ENCODE measurements at regions not wholly inside any gene's neighbourhood (a gene's known extent, or its start where the extent isn't known, plus 50 kb on each side); places are given as distances from the start of the nearest gene placed in this dataset.

DNA sequence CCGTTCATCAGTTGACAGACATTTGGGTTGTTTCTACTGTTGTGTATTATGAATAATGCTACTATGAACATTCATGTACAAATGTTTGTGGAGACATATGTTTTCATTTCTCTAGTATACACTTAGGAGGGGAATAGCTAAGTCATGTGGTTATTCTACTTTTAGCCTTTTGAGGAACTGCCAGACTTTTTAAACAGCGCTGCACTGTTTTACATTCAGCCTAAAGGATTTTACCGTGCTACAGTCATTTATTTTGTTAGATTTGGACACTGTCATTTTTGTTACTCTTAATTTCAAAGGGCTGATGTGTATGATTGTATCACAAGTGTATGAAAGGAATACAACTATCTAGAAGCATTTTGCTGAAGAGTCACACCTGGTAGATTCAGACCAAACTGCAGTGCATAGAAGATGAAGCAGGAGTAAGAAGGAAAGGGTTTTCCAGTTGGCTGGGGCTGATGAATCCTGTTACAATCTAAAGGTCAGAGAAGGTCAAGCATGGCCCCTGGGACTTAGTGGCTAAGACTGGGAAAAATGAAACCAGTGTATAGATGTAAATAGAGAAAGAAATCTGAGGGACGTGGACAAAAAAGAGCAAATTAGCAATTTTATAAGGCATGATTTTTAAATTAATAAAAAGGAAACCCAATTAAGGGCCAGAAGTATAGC lies 509.7 kb downstream of the PSAT1 start:
- H3K4me3 Mint-ChIP-seq, result no peak overlapping the region
- H3K4me1 Mint-ChIP-seq, result no peaks in the 10 kb centered on the region
- H3K27me3 Mint-ChIP-seq, result peaks cover 1% of the 10 kb centered on the region
- H3K36me3 Mint-ChIP-seq, result peaks cover 1% of the 10 kb centered on the region
- no peak overlapping the region for H3K27ac Mint-ChIP-seq
- H3K9me3 Mint-ChIP-seq, result no peaks in the 10 kb centered on the region

DNA sequence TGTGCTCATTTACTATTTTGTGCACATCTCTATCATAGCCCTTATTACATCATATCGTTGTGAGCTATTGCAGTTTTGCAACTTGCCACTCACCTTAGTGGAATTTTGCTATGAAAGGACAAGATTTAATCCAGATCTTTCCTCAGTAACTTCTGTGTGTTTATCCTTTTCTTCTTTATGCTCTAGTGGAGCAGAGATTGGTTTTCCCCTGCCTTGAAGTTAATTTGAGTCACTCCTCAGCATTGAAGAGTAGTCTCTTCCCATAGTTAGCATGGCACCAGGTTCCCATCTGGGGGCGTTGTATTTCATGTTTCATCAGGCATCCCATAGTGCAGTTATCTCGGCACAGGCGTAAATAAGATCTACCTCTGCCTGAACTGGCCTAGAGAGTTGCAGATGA lies 510.4 kb downstream of the PSAT1 start:
- Mint-ChIP-seq H3K4me1 (no peaks in the 10 kb centered on the region), H3K27me3 (peaks cover 1% of the 10 kb centered on the region), H3K36me3 (peaks cover 1% of the 10 kb centered on the region), H3K27ac (no peak overlapping the region), H3K9me3 (no peaks in the 10 kb centered on the region), H3K4me3 (no peak overlapping the region)

DNA sequence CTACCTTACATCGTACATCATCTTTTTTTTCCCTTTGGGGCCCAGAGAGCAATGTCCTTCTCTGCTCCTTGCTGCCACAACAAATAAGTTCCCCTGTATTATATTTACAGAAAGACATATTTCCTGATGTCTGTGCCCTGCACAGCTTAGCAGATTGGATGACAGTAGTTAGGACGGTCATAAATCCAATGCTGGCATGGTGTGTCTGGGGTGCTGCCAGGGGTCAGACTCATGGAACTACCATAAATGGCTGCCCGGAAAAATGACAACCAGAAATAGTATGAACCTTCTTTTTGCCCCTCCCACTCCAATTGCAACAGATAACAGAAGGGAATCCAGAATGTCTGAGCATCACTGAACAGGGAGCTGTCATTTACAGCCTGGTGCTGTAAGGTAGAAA lies 511.1 kb downstream of the PSAT1 start:
- peaks cover 1% of the 10 kb centered on the region for H3K36me3 Mint-ChIP-seq
- no peaks in the 10 kb centered on the region for H3K27me3 Mint-ChIP-seq
- H3K4me1 Mint-ChIP-seq, result no peaks in the 10 kb centered on the region
- H3K9me3 Mint-ChIP-seq, result no peaks in the 10 kb centered on the region
- H3K27ac Mint-ChIP-seq, result no peak overlapping the region
- no peak overlapping the region for H3K4me3 Mint-ChIP-seq

DNA sequence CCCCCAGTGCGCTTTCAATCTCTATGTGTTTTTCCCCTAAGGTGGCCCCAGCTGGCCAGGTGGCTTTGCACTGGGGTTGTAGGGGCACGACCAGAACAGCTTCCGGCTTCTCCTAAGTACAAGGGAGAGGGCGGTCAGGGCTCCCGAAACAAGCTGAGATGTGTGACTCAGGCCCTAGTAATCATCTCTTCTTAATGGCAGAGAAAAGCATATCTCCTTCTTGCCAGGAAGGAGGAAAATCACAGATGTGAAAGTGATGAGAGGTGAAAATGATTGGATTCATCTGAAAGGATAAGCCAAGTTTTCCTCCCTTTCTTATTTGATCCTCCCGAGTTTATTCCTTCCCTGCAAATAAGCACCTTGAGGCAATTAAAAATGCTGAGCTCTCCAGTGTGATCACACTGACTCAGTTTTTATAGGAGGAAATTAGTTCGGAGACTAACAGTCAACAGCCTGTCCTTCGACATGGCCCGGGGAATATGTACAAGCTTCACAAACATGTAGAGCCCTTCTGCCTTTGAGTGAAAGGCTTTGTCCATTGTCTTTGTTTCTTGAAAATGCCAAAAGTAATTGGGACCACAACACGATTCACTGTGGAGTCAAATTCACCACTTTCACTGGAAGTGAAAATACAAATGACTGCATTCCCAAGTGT lies 514.8 kb downstream of the PSAT1 start:
- Mint-ChIP-seq H3K36me3 (peaks cover 1% of the 10 kb centered on the region), H3K9me3 (no peaks in the 10 kb centered on the region), H3K4me3 (no peak overlapping the region), H3K27me3 (no peaks in the 10 kb centered on the region), H3K4me1 (no peaks in the 10 kb centered on the region), H3K27ac (no peak overlapping the region)

DNA sequence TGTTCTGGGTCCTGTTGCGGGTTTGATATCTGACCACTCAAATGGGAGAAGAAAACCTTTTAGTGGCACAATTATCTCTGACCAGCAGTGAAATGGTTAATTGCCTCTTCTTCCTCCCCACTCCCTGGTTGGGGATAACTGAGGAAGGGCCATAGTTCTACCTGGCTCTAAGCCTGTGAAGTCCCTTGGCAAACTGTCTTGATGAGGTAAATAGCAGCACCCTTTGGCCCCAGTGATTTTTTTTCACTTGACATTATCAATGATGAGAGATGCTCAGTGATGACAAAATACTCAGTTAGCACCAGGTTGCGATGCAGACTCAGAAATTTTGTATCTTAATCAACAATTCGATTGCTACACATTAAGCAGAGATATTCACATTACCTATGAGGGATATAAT lies 515.7 kb downstream of the PSAT1 start:
- Mint-ChIP-seq H3K27ac (no peak overlapping the region), H3K4me3 (no peak overlapping the region), H3K9me3 (no peaks in the 10 kb centered on the region), H3K4me1 (no peaks in the 10 kb centered on the region), H3K27me3 (no peaks in the 10 kb centered on the region), H3K36me3 (peaks cover 1% of the 10 kb centered on the region)

DNA sequence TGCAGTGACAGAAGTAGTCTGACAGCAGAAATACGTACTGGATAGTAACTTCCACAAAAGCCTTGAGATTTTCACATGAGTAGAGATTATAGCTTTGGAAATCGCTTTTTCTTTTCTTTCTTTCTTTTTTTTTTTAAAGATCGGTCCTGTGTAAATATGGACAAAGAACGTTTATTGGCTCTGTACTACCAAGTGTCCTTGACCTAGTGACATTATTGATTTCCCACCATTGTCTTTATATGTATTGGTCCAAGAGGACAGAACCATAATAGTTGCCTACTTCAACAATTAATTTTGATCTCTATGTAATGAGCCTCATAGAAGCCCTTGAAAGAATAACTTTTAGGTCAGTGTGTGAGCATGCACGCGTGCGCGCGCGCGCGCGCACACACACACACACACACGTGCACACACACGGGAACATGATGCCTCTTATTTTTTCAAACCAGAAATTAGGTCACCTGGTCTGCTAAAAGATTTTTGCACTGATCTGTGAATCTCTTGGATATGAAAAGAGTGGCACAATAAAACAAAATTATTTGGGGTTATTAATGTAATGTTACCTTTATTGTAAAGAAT lies 516.8 kb downstream of the PSAT1 start:
- Mint-ChIP-seq H3K4me3 (no peak overlapping the region), H3K27me3 (no peaks in the 10 kb centered on the region), H3K9me3 (no peaks in the 10 kb centered on the region), H3K4me1 (no peaks in the 10 kb centered on the region), H3K36me3 (peaks cover 1% of the 10 kb centered on the region), H3K27ac (no peak overlapping the region)

DNA sequence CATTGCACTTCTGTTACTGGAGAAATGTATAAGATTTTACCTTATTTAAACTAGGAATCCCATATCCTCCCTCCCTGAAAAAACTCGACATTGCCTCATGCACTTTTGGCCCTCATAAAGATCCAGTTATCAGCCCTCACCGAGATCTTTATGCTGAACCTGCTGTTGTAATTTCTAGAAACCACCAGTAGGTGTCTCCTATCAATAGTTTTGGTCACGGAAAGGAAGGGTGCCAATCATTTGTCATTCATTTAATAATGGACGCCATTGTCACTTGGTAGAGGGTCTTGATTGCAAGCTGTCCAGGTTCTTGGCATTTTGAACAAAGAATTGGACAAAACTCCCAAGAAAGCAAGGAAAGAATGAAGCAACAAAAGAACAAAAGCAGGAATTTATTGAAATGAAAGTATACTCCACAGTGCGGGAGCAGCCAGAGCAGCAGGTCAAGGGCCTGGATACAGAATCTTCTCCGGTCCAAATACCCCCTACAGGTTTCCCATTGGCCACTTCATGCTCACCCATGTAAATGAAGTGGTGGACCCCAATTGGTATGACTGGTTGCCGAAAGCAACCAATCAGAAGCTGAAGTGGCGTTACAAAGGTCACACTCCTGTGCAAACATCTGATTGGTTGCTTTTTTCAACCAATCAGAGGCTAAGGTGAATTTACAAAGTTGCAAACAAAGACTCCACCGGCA lies 524.3 kb downstream of the PSAT1 start:
- no peak overlapping the region for H3K27ac Mint-ChIP-seq
- H3K4me3 Mint-ChIP-seq, result peak overlapping the region; percentile 79
- no peaks in the 10 kb centered on the region for H3K36me3 Mint-ChIP-seq
- no peaks in the 10 kb centered on the region for H3K9me3 Mint-ChIP-seq
- H3K4me1 Mint-ChIP-seq, result peaks cover 6% of the 10 kb centered on the region
- no peaks in the 10 kb centered on the region for H3K27me3 Mint-ChIP-seq

DNA sequence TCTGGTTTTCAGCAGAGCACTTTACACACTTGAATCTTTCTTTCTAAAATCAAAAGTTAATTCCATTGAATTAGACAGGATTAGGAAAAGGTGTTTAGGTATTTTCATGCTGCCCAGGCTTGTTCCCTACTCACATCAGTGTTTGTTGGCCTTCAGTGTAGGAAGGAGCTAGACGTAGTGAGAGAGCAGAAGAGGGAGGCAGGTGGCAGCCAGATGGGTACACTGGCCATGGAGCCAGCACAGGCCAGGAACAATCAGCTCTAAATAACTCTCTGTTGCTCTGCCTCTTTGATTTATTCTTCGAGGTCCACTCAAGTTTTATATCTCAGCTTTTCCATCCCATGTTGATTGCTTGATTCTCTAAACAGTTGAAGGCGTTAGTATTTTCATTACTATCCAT lies 529.6 kb downstream of the PSAT1 start:
- Mint-ChIP-seq H3K4me3 (no peak overlapping the region), H3K36me3 (no peaks in the 10 kb centered on the region), H3K27ac (no peak overlapping the region), H3K27me3 (peaks cover 2% of the 10 kb centered on the region), H3K4me1 (no peaks in the 10 kb centered on the region), H3K9me3 (no peaks in the 10 kb centered on the region)

DNA sequence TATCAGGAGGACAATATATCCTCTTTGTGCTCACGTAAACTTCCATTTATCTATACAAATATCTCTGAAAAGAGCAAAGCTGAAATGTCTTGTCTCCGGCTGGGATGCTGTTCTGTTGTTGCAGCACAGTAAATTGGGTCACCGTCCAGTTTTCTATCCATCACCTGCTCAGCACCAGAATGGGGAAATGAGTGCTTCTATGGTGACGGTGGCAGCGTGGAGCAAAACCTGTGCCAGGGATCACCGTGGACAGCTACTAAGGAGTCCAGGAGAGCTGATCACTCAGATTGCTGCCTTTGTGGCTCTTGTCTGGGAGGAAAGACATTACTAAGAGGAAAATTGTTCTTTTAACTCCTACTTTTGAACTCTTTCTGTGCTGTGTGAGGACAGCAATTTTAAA lies 531.6 kb downstream of the PSAT1 start:
- Mint-ChIP-seq H3K4me1 (no peaks in the 10 kb centered on the region), H3K4me3 (no peak overlapping the region), H3K36me3 (no peaks in the 10 kb centered on the region), H3K9me3 (no peaks in the 10 kb centered on the region), H3K27me3 (peaks cover 2% of the 10 kb centered on the region), H3K27ac (no peak overlapping the region)

DNA sequence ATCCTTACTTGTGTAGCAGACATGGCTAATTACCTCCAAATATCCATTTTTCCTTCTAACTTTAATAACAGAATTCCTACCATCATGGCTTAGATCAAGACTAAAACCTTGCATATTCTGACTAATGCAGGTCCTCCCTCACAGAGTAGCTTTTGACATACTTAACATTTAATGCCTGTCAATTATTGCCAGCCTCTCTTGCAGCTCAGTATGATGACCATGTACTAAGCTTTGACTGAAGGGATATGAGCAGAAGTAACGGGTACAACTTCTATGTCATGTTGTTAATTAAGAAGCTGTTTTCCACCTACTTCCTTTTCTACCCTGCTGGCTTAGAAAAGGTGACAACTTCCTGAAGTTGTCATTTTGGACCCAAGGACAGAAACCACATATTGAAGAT lies 533.4 kb downstream of the PSAT1 start:
- H3K4me1 Mint-ChIP-seq, result no peaks in the 10 kb centered on the region
- peaks cover 2% of the 10 kb centered on the region for H3K27me3 Mint-ChIP-seq
- no peak overlapping the region for H3K4me3 Mint-ChIP-seq
- H3K36me3 Mint-ChIP-seq, result no peaks in the 10 kb centered on the region
- H3K9me3 Mint-ChIP-seq, result no peaks in the 10 kb centered on the region
- H3K27ac Mint-ChIP-seq, result no peak overlapping the region

DNA sequence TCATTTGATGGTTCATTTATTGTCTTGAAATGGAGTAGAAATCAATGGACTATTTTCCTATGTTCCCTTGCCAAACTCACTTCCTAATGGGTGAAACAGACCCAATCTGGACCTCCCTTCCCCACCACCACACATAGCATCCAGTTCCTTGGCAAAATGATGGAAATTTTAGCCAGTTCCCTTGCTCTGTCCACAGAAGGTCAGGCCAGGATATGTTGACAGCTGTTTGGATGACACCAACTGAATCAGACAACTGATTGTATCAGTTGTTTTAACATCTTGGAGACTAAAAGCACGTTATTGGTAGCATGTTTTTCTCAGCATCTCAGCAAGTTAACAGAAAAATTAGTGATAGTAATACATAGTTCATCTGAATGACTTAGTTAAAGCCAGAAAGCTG lies 534.8 kb downstream of the PSAT1 start:
- no peaks in the 10 kb centered on the region for H3K4me1 Mint-ChIP-seq
- peaks cover 2% of the 10 kb centered on the region for H3K27me3 Mint-ChIP-seq
- H3K4me3 Mint-ChIP-seq, result no peak overlapping the region
- no peaks in the 10 kb centered on the region for H3K9me3 Mint-ChIP-seq
- H3K36me3 Mint-ChIP-seq, result no peaks in the 10 kb centered on the region
- H3K27ac Mint-ChIP-seq, result no peak overlapping the region

DNA sequence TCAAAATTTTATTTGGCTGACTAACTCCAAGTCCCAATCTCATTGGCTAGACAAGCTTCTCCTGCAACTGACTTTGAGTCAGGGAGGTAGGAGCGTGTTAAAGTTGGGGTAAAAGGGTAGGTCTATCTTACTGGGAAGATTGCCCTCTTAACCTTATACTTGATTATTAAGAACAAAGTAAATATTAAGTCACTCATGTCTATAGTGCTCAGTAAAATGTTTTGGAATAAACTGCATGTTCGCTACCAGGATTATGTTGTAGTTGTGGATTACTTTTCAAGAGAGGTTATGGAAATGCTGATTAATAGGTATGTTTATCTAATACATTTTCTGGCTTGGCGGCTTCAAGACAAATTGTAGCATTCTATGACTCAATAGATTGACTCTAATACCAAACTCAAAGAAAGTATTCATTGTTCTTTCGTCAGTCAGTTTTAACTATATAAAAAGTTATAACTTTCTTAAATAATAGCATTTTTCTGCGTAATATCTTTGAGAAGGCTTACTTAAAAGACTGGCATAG lies 539.1 kb downstream of the PSAT1 start:
- Mint-ChIP-seq H3K27ac (no peak overlapping the region), H3K36me3 (no peaks in the 10 kb centered on the region), H3K4me1 (no peaks in the 10 kb centered on the region), H3K9me3 (no peaks in the 10 kb centered on the region), H3K4me3 (no peak overlapping the region), H3K27me3 (no peaks in the 10 kb centered on the region)

DNA sequence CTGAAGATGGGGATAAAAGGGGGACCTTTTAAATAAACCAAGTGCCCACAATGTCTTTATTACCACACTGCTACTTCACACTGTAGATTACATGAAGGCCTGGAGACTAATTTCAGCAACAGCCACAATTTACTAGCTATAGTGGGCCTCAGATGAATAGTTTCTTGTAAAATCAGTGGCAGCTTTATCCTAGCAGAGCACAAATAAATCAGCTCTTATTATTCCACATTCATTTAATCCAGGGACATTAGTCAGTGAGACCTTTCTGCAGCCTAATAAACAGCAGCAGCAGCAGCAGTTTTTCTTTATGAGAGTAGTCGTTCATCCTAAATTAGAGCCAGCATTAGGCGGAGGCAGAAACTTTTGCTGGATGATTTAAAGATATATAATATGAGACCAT lies 542.3 kb downstream of the PSAT1 start:
- H3K4me1 Mint-ChIP-seq, result no peaks in the 10 kb centered on the region
- no peaks in the 10 kb centered on the region for H3K36me3 Mint-ChIP-seq

DNA sequence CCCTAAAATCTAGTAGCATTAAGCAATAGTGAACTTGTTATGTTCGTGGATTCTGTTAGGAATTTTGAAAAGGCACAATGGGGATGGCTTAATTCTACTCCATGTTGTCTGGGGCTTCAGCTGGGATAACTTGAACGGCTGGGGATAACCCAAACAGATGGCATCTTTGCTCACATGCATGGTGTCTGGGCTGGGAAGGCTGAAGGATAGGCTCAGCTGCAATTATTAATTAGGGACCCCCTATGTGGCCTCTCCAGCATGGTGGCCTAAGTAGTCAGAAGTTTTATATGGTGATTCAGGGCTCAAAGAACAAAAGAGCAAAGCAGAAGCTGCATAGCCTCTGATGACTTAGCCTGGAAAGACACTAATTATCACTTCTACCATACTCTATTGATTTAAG lies 551.1 kb downstream of the PSAT1 start:
- Mint-ChIP-seq H3K9me3 (peaks cover 27% of the 10 kb centered on the region), H3K27ac (no peak overlapping the region), H3K4me1 (no peaks in the 10 kb centered on the region), H3K27me3 (peaks cover 1% of the 10 kb centered on the region), H3K36me3 (no peaks in the 10 kb centered on the region), H3K4me3 (no peak overlapping the region)

More for the DNA sequence above, 542.3 kb downstream of the PSAT1 start:
- H3K4me3 Mint-ChIP-seq, result no peak overlapping the region
- H3K27me3 Mint-ChIP-seq, result no peaks in the 10 kb centered on the region
- peaks cover 22% of the 10 kb centered on the region for H3K9me3 Mint-ChIP-seq
- H3K27ac Mint-ChIP-seq, result no peak overlapping the region

DNA sequence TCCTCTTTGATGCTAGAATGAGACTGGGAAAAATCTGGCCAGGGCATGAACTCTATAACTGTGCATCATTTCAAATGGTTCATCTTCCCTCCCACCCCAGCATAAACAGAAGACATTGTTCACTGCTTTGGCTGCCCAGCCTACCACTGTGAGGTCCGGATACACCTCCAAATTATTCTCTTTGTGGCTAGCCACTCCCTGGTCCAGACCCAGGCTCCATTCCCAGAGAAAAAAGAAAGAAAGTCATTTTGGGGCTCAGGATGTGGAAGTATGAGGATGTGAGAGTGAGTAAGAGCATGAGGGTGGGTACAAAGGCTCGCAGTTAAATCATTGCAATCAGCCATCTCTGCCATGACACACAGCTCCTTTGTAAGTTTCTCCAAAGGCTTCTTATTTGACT lies 559.2 kb downstream of the PSAT1 start:
- H3K27me3 Mint-ChIP-seq, result peaks cover 5% of the 10 kb centered on the region
- peaks cover 5% of the 10 kb centered on the region for H3K9me3 Mint-ChIP-seq
- no peak overlapping the region for H3K4me3 Mint-ChIP-seq
- no peak overlapping the region for H3K27ac Mint-ChIP-seq
- H3K4me1 Mint-ChIP-seq, result no peaks in the 10 kb centered on the region
- H3K36me3 Mint-ChIP-seq, result no peaks in the 10 kb centered on the region

DNA sequence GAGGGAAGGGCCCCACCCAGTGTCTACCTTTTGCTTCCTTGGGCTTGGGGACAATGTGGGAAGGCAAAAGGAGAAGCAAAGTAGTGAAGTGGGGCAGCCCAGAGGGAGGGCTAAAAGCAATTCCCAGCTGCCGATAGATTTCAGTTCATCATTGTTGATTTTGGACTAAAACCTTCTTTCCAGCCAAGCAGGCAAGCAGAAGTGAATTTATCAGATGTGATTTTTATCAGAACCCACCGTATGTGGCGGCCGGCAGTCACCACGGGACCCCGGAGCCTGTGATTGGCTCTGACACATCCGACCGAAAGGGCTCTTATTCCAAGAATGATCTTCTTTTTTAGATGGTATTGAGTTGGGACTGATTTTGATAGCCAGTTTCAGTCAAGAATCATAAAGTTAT lies 559.9 kb downstream of the PSAT1 start:
- H3K27me3 Mint-ChIP-seq, result peaks cover 4% of the 10 kb centered on the region
- no peak overlapping the region for H3K27ac Mint-ChIP-seq
- no peaks in the 10 kb centered on the region for H3K4me1 Mint-ChIP-seq
- H3K9me3 Mint-ChIP-seq, result no peaks in the 10 kb centered on the region
- no peak overlapping the region for H3K4me3 Mint-ChIP-seq
- no peaks in the 10 kb centered on the region for H3K36me3 Mint-ChIP-seq

Data from activated naive CD4-positive, alpha-beta T cell treated with anti-CD3 and anti-CD28 coated beads, Interleukin-2, amount 50 U/mL, for 24 hours (primary cell).